Mesothelial cell of epicardium (in vitro differentiated cells): ENCODE measurements at regions not wholly inside any gene's neighbourhood (a gene's known extent, or its start where the extent isn't known, plus 50 kb on each side); places are given as distances from the start of the nearest gene placed in this dataset.
A peak's percentile ranks its signal among the peaks of the same experiment; 100 is the strongest.

ENCODE experiments used
- DNase-seq, 2 experiments: peaks; one replicate each; pipeline ENCODE4 v3.0.0; 2021; ENCODE audit warnings: low spot score in 2 of 2; ENCODE audit not compliant: unreplicated experiment in 2 of 2
- H3K27ac Mint-ChIP-seq: 2 replicates; pipeline ENCODE4 v1.8.0; 2021; ENCODE audit warnings: mixed read lengths
- H3K27me3 Mint-ChIP-seq: 2 replicates; pipeline ENCODE4 v1.8.0; 2021; ENCODE audit warnings: low read depth, mixed read lengths
- H3K36me3 Mint-ChIP-seq: 2 replicates; pipeline ENCODE4 v1.8.0; 2021; ENCODE audit warnings: mixed read lengths
- H3K4me1 Mint-ChIP-seq: 2 replicates; pipeline ENCODE4 v1.8.0; 2021; ENCODE audit warnings: mixed read lengths
- H3K4me3 Mint-ChIP-seq: 2 replicates; pipeline ENCODE4 v1.8.0; 2021; ENCODE audit warnings: mild to moderate bottlenecking, moderate library complexity, mixed read lengths
- H3K9me3 Mint-ChIP-seq: 2 replicates; pipeline ENCODE4 v1.8.0; 2021; ENCODE audit warnings: mixed read lengths
- CTCF ChIP-seq: fragments of 200-600 bp; sonication (generic); IDR thresholded peaks from one replicate; pipeline ENCODE4 v1.5.0; 2021; ENCODE audit warnings: antibody characterized with exemption; ENCODE audit not compliant: unreplicated experiment

GRCh38 chr11:29019960-29020683 is 911.9 kb downstream of the METTL15 start:
- Mint-ChIP-seq H3K9me3 (peaks cover 9% of the 10 kb centered on the region), H3K27me3 (no peaks in the 10 kb centered on the region), H3K36me3 (no peaks in the 10 kb centered on the region), H3K4me1 (peaks cover 8% of the 10 kb centered on the region), H3K27ac (no peak overlapping the region), H3K4me3 (no peak overlapping the region)
- DNase-seq, result no peak
- TF ChIP-seq CTCF, result peak; percentile 49

GRCh38 chr11:29018631-29019030 is 910.4 kb downstream of the METTL15 start:
- no peak for DNase-seq
- Mint-ChIP-seq H3K36me3 (no peaks in the 10 kb centered on the region), H3K27ac (peak overlapping the region; percentile 2), H3K4me3 (no peak overlapping the region), H3K4me1 (peaks cover 7% of the 10 kb centered on the region), H3K27me3 (no peaks in the 10 kb centered on the region), H3K9me3 (peaks cover 9% of the 10 kb centered on the region)
- no peak for TF ChIP-seq CTCF

GRCh38 chr11:29017941-29018340 is 909.8 kb downstream of the METTL15 start:
- Mint-ChIP-seq H3K9me3 (peaks cover 9% of the 10 kb centered on the region), H3K36me3 (no peaks in the 10 kb centered on the region), H3K4me3 (no peak overlapping the region), H3K27me3 (no peaks in the 10 kb centered on the region), H3K27ac (no peak overlapping the region), H3K4me1 (peaks cover 7% of the 10 kb centered on the region)
- no peak for DNase-seq
- TF ChIP-seq CTCF, result no peak

DNA sequence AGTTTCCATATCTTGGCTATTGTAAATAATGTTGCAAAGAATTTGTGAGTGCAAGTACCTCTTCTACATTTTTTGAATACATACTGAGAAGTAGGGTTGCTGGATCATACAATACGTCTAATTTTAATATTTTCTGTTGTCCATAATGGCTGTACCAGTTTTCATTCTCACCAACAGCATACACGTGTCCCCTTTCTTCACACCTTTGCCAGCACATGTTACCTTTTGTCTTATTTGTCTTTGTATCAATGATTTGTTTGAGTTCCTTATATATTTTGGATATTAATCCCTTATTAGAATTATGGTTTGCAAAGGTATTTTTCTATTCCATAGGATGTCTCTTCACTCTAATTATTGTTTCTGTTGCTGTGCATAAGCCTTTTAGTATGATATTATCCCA is 904.3 kb downstream of the METTL15 start:
- H3K9me3 Mint-ChIP-seq, result no peaks in the 10 kb centered on the region
- no peaks in the 10 kb centered on the region for H3K36me3 Mint-ChIP-seq
- H3K4me3 Mint-ChIP-seq, result no peak overlapping the region
- H3K4me1 Mint-ChIP-seq, result peaks cover 6% of the 10 kb centered on the region
- no peak overlapping the region for H3K27ac Mint-ChIP-seq
- no peak for TF ChIP-seq CTCF
- no peaks in the 10 kb centered on the region for H3K27me3 Mint-ChIP-seq
- no peak for DNase-seq

GRCh38 chr11:29009426-29009825 is 901.2 kb downstream of the METTL15 start:
- Mint-ChIP-seq H3K4me3 (no peak overlapping the region), H3K4me1 (peaks cover 6% of the 10 kb centered on the region), H3K27ac (no peak overlapping the region), H3K9me3 (no peaks in the 10 kb centered on the region), H3K27me3 (no peaks in the 10 kb centered on the region), H3K36me3 (no peaks in the 10 kb centered on the region)
- TF ChIP-seq CTCF, result no peak
- DNase-seq, result no peak
